ENCODE measurements at regions not wholly inside any gene's neighbourhood (a gene's known extent, or its start where the extent isn't known, plus 50 kb on each side); places are given as distances from the start of the nearest gene placed in this dataset.
"Not testable (repeated sequence)": the region's sequence is repeated elsewhere in the genome, so short reads cannot be mapped to it uniquely, and the experiment has no call there.

- Histone ChIP-seq H3K27me3 (replicated peaks; ENCODE audit: control insufficient read depth, insufficient read depth, low read length) (peaks cover 36% of the 10 kb centered on the region), H3K36me3 (ENCODE audit: control insufficient read depth, insufficient read depth, low read length, severe bottlenecking) (no peaks in the 10 kb centered on the region), H3K9ac (ENCODE audit: low read length) (no peak overlapping the region), H3K4me1 (ENCODE audit: control insufficient read depth, insufficient read depth, low read length) (no peaks in the 10 kb centered on the region), H3K4me3 (ENCODE audit: low read length) (no peak overlapping the region), H3K9me3 (ENCODE audit: control insufficient read depth, low read length) (no peaks in the 10 kb centered on the region)
- no peak for DNase-seq (ENCODE audit: low read depth)
These were observed 109.3 kb upstream of the FOXB1 start for GRCh38 chr15:59894835-59895234.

- peak; percentile 28 for DNase-seq (ENCODE audit: low read depth)
- H3K36me3 ChIP-seq (ENCODE audit: control insufficient read depth, insufficient read depth, low read length, severe bottlenecking): no peaks in the 10 kb centered on the region
- no peak overlapping the region for H3K9ac ChIP-seq (ENCODE audit: low read length)
- H3K9me3 ChIP-seq (ENCODE audit: control insufficient read depth, low read length): peaks cover 3% of the 10 kb centered on the region
- no peaks in the 10 kb centered on the region for H3K4me1 ChIP-seq (ENCODE audit: control insufficient read depth, insufficient read depth, low read length)
- H3K4me3 ChIP-seq (ENCODE audit: low read length): no peak overlapping the region
- H3K27me3 ChIP-seq (replicated peaks; ENCODE audit: control insufficient read depth, insufficient read depth, low read length): peaks cover 37% of the 10 kb centered on the region
These were observed 111.1 kb upstream of the FOXB1 start for GRCh38 chr15:59892985-59893384.

GRCh38 chr15:59887870-59888269 lies 116.2 kb upstream of the FOXB1 start:
- H3K27me3 ChIP-seq (replicated peaks; ENCODE audit: control insufficient read depth, insufficient read depth, low read length): peaks cover 46% of the 10 kb centered on the region
- not testable (repeated sequence) for H3K4me3 ChIP-seq (ENCODE audit: low read length); H3K9ac ChIP-seq (ENCODE audit: low read length); H3K36me3 ChIP-seq (ENCODE audit: control insufficient read depth, insufficient read depth, low read length, severe bottlenecking); H3K9me3 ChIP-seq (ENCODE audit: control insufficient read depth, low read length); H3K4me1 ChIP-seq (ENCODE audit: control insufficient read depth, insufficient read depth, low read length); DNase-seq (ENCODE audit: low read depth)

GRCh38 chr15:59887211-59887610 lies 116.9 kb upstream of the FOXB1 start:
- no peaks in the 10 kb centered on the region for H3K4me1 ChIP-seq (ENCODE audit: control insufficient read depth, insufficient read depth, low read length)
- DNase-seq (ENCODE audit: low read depth): no peak
- no peak overlapping the region for H3K4me3 ChIP-seq (ENCODE audit: low read length)
- no peak overlapping the region for H3K9ac ChIP-seq (ENCODE audit: low read length)
- peaks cover 43% of the 10 kb centered on the region for H3K27me3 ChIP-seq (replicated peaks; ENCODE audit: control insufficient read depth, insufficient read depth, low read length)
- peaks cover 3% of the 10 kb centered on the region for H3K9me3 ChIP-seq (ENCODE audit: control insufficient read depth, low read length)
- H3K36me3 ChIP-seq (ENCODE audit: control insufficient read depth, insufficient read depth, low read length, severe bottlenecking): no peaks in the 10 kb centered on the region

- no peak for DNase-seq (ENCODE audit: low read depth)
- Histone ChIP-seq H3K27me3 (replicated peaks; ENCODE audit: control insufficient read depth, insufficient read depth, low read length) (peaks cover 44% of the 10 kb centered on the region), H3K9me3 (ENCODE audit: control insufficient read depth, low read length) (peaks cover 3% of the 10 kb centered on the region), H3K4me3 (ENCODE audit: low read length) (no peak overlapping the region), H3K9ac (ENCODE audit: low read length) (no peak overlapping the region), H3K36me3 (ENCODE audit: control insufficient read depth, insufficient read depth, low read length, severe bottlenecking) (no peaks in the 10 kb centered on the region), H3K4me1 (ENCODE audit: control insufficient read depth, insufficient read depth, low read length) (no peaks in the 10 kb centered on the region)
These were observed 117.7 kb upstream of the FOXB1 start for GRCh38 chr15:59886441-59886840.

GRCh38 chr15:59885832-59886231 lies 118.3 kb upstream of the FOXB1 start:
- no peaks in the 10 kb centered on the region for H3K4me1 ChIP-seq (ENCODE audit: control insufficient read depth, insufficient read depth, low read length)
- peaks cover 45% of the 10 kb centered on the region for H3K27me3 ChIP-seq (replicated peaks; ENCODE audit: control insufficient read depth, insufficient read depth, low read length)
- no peaks in the 10 kb centered on the region for H3K36me3 ChIP-seq (ENCODE audit: control insufficient read depth, insufficient read depth, low read length, severe bottlenecking)
- no peak overlapping the region for H3K9ac ChIP-seq (ENCODE audit: low read length)
- peaks cover 3% of the 10 kb centered on the region for H3K9me3 ChIP-seq (ENCODE audit: control insufficient read depth, low read length)
- H3K4me3 ChIP-seq (ENCODE audit: low read length): no peak overlapping the region
- no peak for DNase-seq (ENCODE audit: low read depth)

- H3K4me1 ChIP-seq (ENCODE audit: control insufficient read depth, insufficient read depth, low read length): peaks cover 14% of the 10 kb centered on the region
- no peaks in the 10 kb centered on the region for H3K9me3 ChIP-seq (ENCODE audit: control insufficient read depth, low read length)
- DNase-seq (ENCODE audit: low read depth): peak; percentile 60
- no peak overlapping the region for H3K9ac ChIP-seq (ENCODE audit: low read length)
- peaks cover 39% of the 10 kb centered on the region for H3K27me3 ChIP-seq (replicated peaks; ENCODE audit: control insufficient read depth, insufficient read depth, low read length)
- H3K4me3 ChIP-seq (ENCODE audit: low read length): no peak overlapping the region
- H3K36me3 ChIP-seq (ENCODE audit: control insufficient read depth, insufficient read depth, low read length, severe bottlenecking): no peaks in the 10 kb centered on the region
These were observed 124.4 kb upstream of the FOXB1 start for GRCh38 chr15:59879506-59880265.

- Histone ChIP-seq H3K4me3 (ENCODE audit: low read length) (no peak overlapping the region), H3K9me3 (ENCODE audit: control insufficient read depth, low read length) (no peaks in the 10 kb centered on the region), H3K36me3 (ENCODE audit: control insufficient read depth, insufficient read depth, low read length, severe bottlenecking) (no peaks in the 10 kb centered on the region), H3K9ac (ENCODE audit: low read length) (no peak overlapping the region), H3K27me3 (replicated peaks; ENCODE audit: control insufficient read depth, insufficient read depth, low read length) (peaks cover 56% of the 10 kb centered on the region), H3K4me1 (ENCODE audit: control insufficient read depth, insufficient read depth, low read length) (peaks cover 14% of the 10 kb centered on the region)
- DNase-seq (ENCODE audit: low read depth): no peak
These were observed 128.0 kb upstream of the FOXB1 start for GRCh38 chr15:59876140-59876539.

- H3K4me3 ChIP-seq (ENCODE audit: low read length): no peak overlapping the region
These were observed 130.4 kb upstream of the FOXB1 start for GRCh38 chr15:59873644-59874272.

GRCh38 chr15:59867086-59867855 lies 136.8 kb upstream of the FOXB1 start:
- H3K4me1 ChIP-seq (ENCODE audit: control insufficient read depth, insufficient read depth, low read length): no peaks in the 10 kb centered on the region
- H3K9ac ChIP-seq (ENCODE audit: low read length): no peak overlapping the region
- DNase-seq (ENCODE audit: low read depth): no peak
- H3K36me3 ChIP-seq (ENCODE audit: control insufficient read depth, insufficient read depth, low read length, severe bottlenecking): no peaks in the 10 kb centered on the region
- H3K4me3 ChIP-seq (ENCODE audit: low read length): no peak overlapping the region
- H3K9me3 ChIP-seq (ENCODE audit: control insufficient read depth, low read length): no peaks in the 10 kb centered on the region
- H3K27me3 ChIP-seq (replicated peaks; ENCODE audit: control insufficient read depth, insufficient read depth, low read length): peaks cover 27% of the 10 kb centered on the region

More at GRCh38 chr15:59873644-59874272, 130.4 kb upstream of the FOXB1 start:
- no peaks in the 10 kb centered on the region for H3K4me1 ChIP-seq (ENCODE audit: control insufficient read depth, insufficient read depth, low read length)
- H3K9ac ChIP-seq (ENCODE audit: low read length): no peak overlapping the region
- H3K27me3 ChIP-seq (replicated peaks; ENCODE audit: control insufficient read depth, insufficient read depth, low read length): peaks cover 64% of the 10 kb centered on the region
- DNase-seq (ENCODE audit: low read depth): no peak
- H3K9me3 ChIP-seq (ENCODE audit: control insufficient read depth, low read length): no peaks in the 10 kb centered on the region
- H3K36me3 ChIP-seq (ENCODE audit: control insufficient read depth, insufficient read depth, low read length, severe bottlenecking): no peaks in the 10 kb centered on the region

- peaks cover 26% of the 10 kb centered on the region for H3K27me3 ChIP-seq (replicated peaks; ENCODE audit: control insufficient read depth, insufficient read depth, low read length)
- no peak for DNase-seq (ENCODE audit: low read depth)
- no peaks in the 10 kb centered on the region for H3K36me3 ChIP-seq (ENCODE audit: control insufficient read depth, insufficient read depth, low read length, severe bottlenecking)
- no peak overlapping the region for H3K4me3 ChIP-seq (ENCODE audit: low read length)
- no peaks in the 10 kb centered on the region for H3K9me3 ChIP-seq (ENCODE audit: control insufficient read depth, low read length)
- H3K9ac ChIP-seq (ENCODE audit: low read length): no peak overlapping the region
- H3K4me1 ChIP-seq (ENCODE audit: control insufficient read depth, insufficient read depth, low read length): no peaks in the 10 kb centered on the region
These were observed 137.5 kb upstream of the FOXB1 start for GRCh38 chr15:59866642-59867041.

Measured in adipocyte (in vitro differentiated cells).